HG02938 (cell line): ENCODE measurements at regions not wholly inside any gene's neighbourhood (a gene's known extent, or its start where the extent isn't known, plus 50 kb on each side); places are given as distances from the start of the nearest gene placed in this dataset.

ENCODE experiments used
- ATAC-seq: cut with Tn5 transposase; IDR thresholded peaks from one replicate; pipeline ENCODE4 v1.9.1; 2021; ENCODE audit warnings: mild to moderate bottlenecking, moderate library complexity; ENCODE audit not compliant: unreplicated experiment

- ATAC-seq = no peak
These were observed 338.7 kb upstream of the GRM7 start for GRCh38 chr3:6522191-6522590.

GRCh38 chr3:6523043-6523442 lies 337.9 kb upstream of the GRM7 start:
- ATAC-seq = no peak

GRCh38 chr3:6524479-6524878 lies 336.4 kb upstream of the GRM7 start:
- no peak for ATAC-seq

- ATAC-seq = no peak
These were observed 334.6 kb upstream of the GRM7 start for GRCh38 chr3:6526321-6526720.

- peak; percentile 52 for ATAC-seq
These were observed 334.1 kb upstream of the GRM7 start for GRCh38 chr3:6526861-6527260.

GRCh38 chr3:6528951-6529350 lies 332.0 kb upstream of the GRM7 start:
- no peak for ATAC-seq

GRCh38 chr3:6531153-6531552 lies 329.8 kb upstream of the GRM7 start:
- no peak for ATAC-seq

GRCh38 chr3:6532101-6532500 lies 328.8 kb upstream of the GRM7 start:
- ATAC-seq = no peak

- ATAC-seq = no peak
These were observed 319.9 kb upstream of the GRM7 start for GRCh38 chr3:6540981-6541380.

GRCh38 chr3:6542795-6543194 lies 318.1 kb upstream of the GRM7 start:
- ATAC-seq = no peak

- ATAC-seq = no peak
These were observed 311.6 kb upstream of the GRM7 start for GRCh38 chr3:6549296-6549695.

GRCh38 chr3:6551165-6551564 lies 309.8 kb upstream of the GRM7 start:
- no peak for ATAC-seq

GRCh38 chr3:6560259-6560658 lies 300.7 kb upstream of the GRM7 start:
- no peak for ATAC-seq

GRCh38 chr3:6567241-6567640 lies 293.7 kb upstream of the GRM7 start:
- ATAC-seq = no peak

GRCh38 chr3:6568999-6569493 lies 291.9 kb upstream of the GRM7 start:
- no peak for ATAC-seq

GRCh38 chr3:6571448-6571847 lies 289.5 kb upstream of the GRM7 start:
- no peak for ATAC-seq

- ATAC-seq = no peak
These were observed 283.3 kb upstream of the GRM7 start for GRCh38 chr3:6577584-6577983.

GRCh38 chr3:6578526-6578925 lies 282.4 kb upstream of the GRM7 start:
- ATAC-seq = no peak

GRCh38 chr3:6580808-6581207 lies 280.1 kb upstream of the GRM7 start:
- ATAC-seq = no peak

- no peak for ATAC-seq
These were observed 275.6 kb upstream of the GRM7 start for GRCh38 chr3:6585360-6585759.

GRCh38 chr3:6600237-6600636 lies 260.7 kb upstream of the GRM7 start:
- ATAC-seq = no peak

GRCh38 chr3:6601374-6601773 lies 259.5 kb upstream of the GRM7 start:
- ATAC-seq = peak; percentile 61

- ATAC-seq = no peak
These were observed 258.6 kb upstream of the GRM7 start for GRCh38 chr3:6602329-6602728.

- peak; percentile 52 for ATAC-seq
These were observed 255.7 kb upstream of the GRM7 start for GRCh38 chr3:6605227-6605626.
